ENCODE measurements at regions not wholly inside any gene's neighbourhood (a gene's known extent, or its start where the extent isn't known, plus 50 kb on each side); places are given as distances from the start of the nearest gene placed in this dataset.

GRCh38 chr2:220000080-220000479, 372.6 kb downstream of the SLC4A3 start:
- Histone ChIP-seq H3K36me3 (ENCODE audit: low read depth) (no peaks in the 10 kb centered on the region), H3K79me2 (ENCODE audit: insufficient read depth) (no peaks in the 10 kb centered on the region), H3K4me2 (ENCODE audit: unreplicated experiment) (no peak overlapping the region), H3K27me3 (replicated peaks; ENCODE audit: insufficient read depth) (no peaks in the 10 kb centered on the region), H3K4me1 (ENCODE audit: insufficient read depth) (peaks cover 16% of the 10 kb centered on the region), H2AFZ (no peak overlapping the region), H3K4me3 (no peak overlapping the region), H4K20me1 (ENCODE audit: insufficient read depth) (no peaks in the 10 kb centered on the region), H3K9me2 (ENCODE audit: insufficient read depth) (no peaks in the 10 kb centered on the region), H3F3A (ENCODE audit: insufficient read depth) (no peaks in the 10 kb centered on the region), H3K27ac (no peak overlapping the region), H3K9me3 (ENCODE audit: low read depth) (no peaks in the 10 kb centered on the region), H3K9ac (no peak overlapping the region)
- 66 to 69% methylated on average over 3 of the region's 3 CpGs for WGBS, 2 experiments (ENCODE audit: low coverage in 1 of 2, low lambda C conversion rate in 2 of 2, missing lambda C conversion rate in 2 of 2)
- no peak for TF ChIP-seq EZH2phosphoT487 (IDR thresholded peaks at IDR 0.05; ENCODE audit: insufficient read depth, low read depth)
- in situ Hi-C loops (cut with MboI), result no loop called here
- no peak for DNase-seq

- 88 to 100% methylated on average over 4 of the region's 4 CpGs for WGBS, 2 experiments (ENCODE audit: low coverage in 1 of 2, low lambda C conversion rate in 2 of 2, missing lambda C conversion rate in 2 of 2)
- in situ Hi-C loops (cut with MboI), result no loop called here
Observed at GRCh38 chr2:220000586-220000985, 373.2 kb downstream of the SLC4A3 start.

DNA sequence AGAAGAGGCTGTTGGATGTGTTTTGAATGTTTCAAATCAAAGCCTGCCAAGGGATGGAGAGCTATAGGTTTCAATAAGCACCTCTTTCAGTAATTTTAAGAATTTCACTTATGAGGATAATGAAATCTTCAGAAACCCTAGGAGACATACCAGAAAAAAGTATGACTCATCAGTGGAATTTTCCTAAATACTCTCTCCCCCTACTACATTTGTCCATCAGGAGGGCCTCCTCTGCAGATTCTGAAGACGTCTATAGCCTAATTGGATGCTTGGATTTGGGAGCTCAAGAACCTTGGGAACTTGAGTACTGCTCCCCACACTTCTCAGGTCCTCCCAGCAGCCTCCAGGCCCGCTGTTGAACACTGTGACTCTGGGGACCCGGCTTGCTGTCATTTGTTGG, 374.3 kb downstream of the SLC4A3 start:
- Histone ChIP-seq H4K20me1 (ENCODE audit: insufficient read depth) (no peaks in the 10 kb centered on the region), H3K79me2 (ENCODE audit: insufficient read depth) (no peaks in the 10 kb centered on the region), H3K9me2 (ENCODE audit: insufficient read depth) (no peaks in the 10 kb centered on the region), H3K27me3 (replicated peaks; ENCODE audit: insufficient read depth) (no peaks in the 10 kb centered on the region), H3K9ac (no peak overlapping the region), H3K4me3 (no peak overlapping the region), H3F3A (ENCODE audit: insufficient read depth) (0 out of 2 replicates have a peak, but pooled peaks cover 8% of the 10 kb centered on the region), H3K4me2 (ENCODE audit: unreplicated experiment) (peak overlapping the region; percentile 52), H2AFZ (peak overlapping the region; percentile 75), H3K9me3 (ENCODE audit: low read depth) (no peaks in the 10 kb centered on the region), H3K27ac (peak overlapping the region; percentile 22), H3K4me1 (ENCODE audit: insufficient read depth) (peaks cover 22% of the 10 kb centered on the region), H3K36me3 (ENCODE audit: low read depth) (no peaks in the 10 kb centered on the region)
- 4 to 8% methylated on average over 3 of the region's 3 CpGs for WGBS, 2 experiments (ENCODE audit: low coverage in 1 of 2, low lambda C conversion rate in 2 of 2, missing lambda C conversion rate in 2 of 2)
- in situ Hi-C loops (cut with MboI), result no loop called here
- DNase-seq, result peak; percentile 56
- no peak for TF ChIP-seq EZH2phosphoT487 (IDR thresholded peaks at IDR 0.05; ENCODE audit: insufficient read depth, low read depth)
- TF ChIP-seq EZH2 (IDR thresholded peaks at IDR 0.05; ENCODE audit: insufficient read depth, poor library complexity, severe bottlenecking), result no peak

More at GRCh38 chr2:220000586-220000985, 373.2 kb downstream of the SLC4A3 start:
- no peaks in the 10 kb centered on the region for H3K36me3 ChIP-seq (ENCODE audit: low read depth)
- no peak overlapping the region for H3K4me3 ChIP-seq
- no peak for TF ChIP-seq EZH2 (IDR thresholded peaks at IDR 0.05; ENCODE audit: insufficient read depth, poor library complexity, severe bottlenecking)
- no peak for TF ChIP-seq EZH2phosphoT487 (IDR thresholded peaks at IDR 0.05; ENCODE audit: insufficient read depth, low read depth)
- H2AFZ ChIP-seq, result no peak overlapping the region
- no peaks in the 10 kb centered on the region for H3K9me3 ChIP-seq (ENCODE audit: low read depth)
- H3F3A ChIP-seq (ENCODE audit: insufficient read depth), result no peaks in the 10 kb centered on the region
- no peaks in the 10 kb centered on the region for H4K20me1 ChIP-seq (ENCODE audit: insufficient read depth)
- no peaks in the 10 kb centered on the region for H3K9me2 ChIP-seq (ENCODE audit: insufficient read depth)
- no peaks in the 10 kb centered on the region for H3K27me3 ChIP-seq (replicated peaks; ENCODE audit: insufficient read depth)
- H3K9ac ChIP-seq, result no peak overlapping the region
- no peak overlapping the region for H3K27ac ChIP-seq
- H3K4me1 ChIP-seq (ENCODE audit: insufficient read depth), result peaks cover 16% of the 10 kb centered on the region
- no peak for DNase-seq
- H3K79me2 ChIP-seq (ENCODE audit: insufficient read depth), result no peaks in the 10 kb centered on the region
- no peak overlapping the region for H3K4me2 ChIP-seq (ENCODE audit: unreplicated experiment)

DNA sequence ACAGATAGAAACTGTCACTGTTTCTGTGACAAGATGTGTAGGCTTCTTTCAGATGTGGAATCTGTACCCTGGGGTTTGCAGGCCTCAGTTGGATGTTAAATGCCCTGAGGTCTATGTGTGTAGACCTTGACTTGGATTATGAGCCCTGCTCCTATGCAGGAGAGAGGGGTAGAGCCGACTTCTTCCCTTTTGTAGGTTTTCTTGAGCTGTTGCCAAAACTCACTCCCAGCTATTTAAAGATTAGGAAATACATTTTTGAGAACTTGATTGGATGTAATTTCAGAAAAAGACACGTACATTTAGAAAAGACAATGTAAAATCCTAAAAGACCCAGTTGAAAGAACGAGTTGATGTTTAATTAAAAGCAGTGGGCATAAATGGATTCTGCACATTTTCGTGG, 374.8 kb downstream of the SLC4A3 start:
- DNase-seq, result no peak
- no peaks in the 10 kb centered on the region for H3K9me2 ChIP-seq (ENCODE audit: insufficient read depth)
- H3K27me3 ChIP-seq (replicated peaks; ENCODE audit: insufficient read depth), result no peaks in the 10 kb centered on the region
- no peaks in the 10 kb centered on the region for H3K36me3 ChIP-seq (ENCODE audit: low read depth)
- H2AFZ ChIP-seq, result peak overlapping the region; percentile 75
- no peak overlapping the region for H3K9ac ChIP-seq
- H3K4me1 ChIP-seq (ENCODE audit: insufficient read depth), result peaks cover 23% of the 10 kb centered on the region
- TF ChIP-seq EZH2 (IDR thresholded peaks at IDR 0.05; ENCODE audit: insufficient read depth, poor library complexity, severe bottlenecking) (no peak), EZH2phosphoT487 (IDR thresholded peaks at IDR 0.05; ENCODE audit: insufficient read depth, low read depth) (no peak)
- peak overlapping the region; percentile 52 for H3K4me2 ChIP-seq (ENCODE audit: unreplicated experiment)
- H3K27ac ChIP-seq, result 0 out of 2 replicates have a peak overlapping the region, but pooled peaks have one; percentile 22
- H4K20me1 ChIP-seq (ENCODE audit: insufficient read depth), result no peaks in the 10 kb centered on the region
- 0 out of 2 replicates have a peak, but pooled peaks cover 10% of the 10 kb centered on the region for H3F3A ChIP-seq (ENCODE audit: insufficient read depth)
- H3K9me3 ChIP-seq (ENCODE audit: low read depth), result no peaks in the 10 kb centered on the region
- 73 to 75% methylated on average over 4 of the region's 4 CpGs for WGBS, 2 experiments (ENCODE audit: low coverage in 1 of 2, low lambda C conversion rate in 2 of 2, missing lambda C conversion rate in 2 of 2)
- no peaks in the 10 kb centered on the region for H3K79me2 ChIP-seq (ENCODE audit: insufficient read depth)
- H3K4me3 ChIP-seq, result no peak overlapping the region
- in situ Hi-C loops (cut with MboI), result no loop called here

- Histone ChIP-seq H3K4me2 (ENCODE audit: unreplicated experiment) (no peak overlapping the region), H3K4me1 (ENCODE audit: insufficient read depth) (peaks cover 23% of the 10 kb centered on the region), H3K27me3 (replicated peaks; ENCODE audit: insufficient read depth) (no peaks in the 10 kb centered on the region), H3F3A (ENCODE audit: insufficient read depth) (0 out of 2 replicates have a peak, but pooled peaks cover 10% of the 10 kb centered on the region), H3K79me2 (ENCODE audit: insufficient read depth) (no peaks in the 10 kb centered on the region), H3K9ac (no peak overlapping the region), H3K9me2 (ENCODE audit: insufficient read depth) (no peaks in the 10 kb centered on the region), H3K9me3 (ENCODE audit: low read depth) (no peaks in the 10 kb centered on the region), H3K36me3 (ENCODE audit: low read depth) (no peaks in the 10 kb centered on the region), H3K27ac (no peak overlapping the region), H3K4me3 (no peak overlapping the region), H2AFZ (0 out of 2 replicates have a peak overlapping the region, but pooled peaks have one; percentile 75), H4K20me1 (ENCODE audit: insufficient read depth) (no peaks in the 10 kb centered on the region)
- TF ChIP-seq EZH2phosphoT487 (IDR thresholded peaks at IDR 0.05; ENCODE audit: insufficient read depth, low read depth), result no peak
- no peak for TF ChIP-seq EZH2 (IDR thresholded peaks at IDR 0.05; ENCODE audit: insufficient read depth, poor library complexity, severe bottlenecking)
- in situ Hi-C loops (cut with MboI), result no loop called here
- WGBS, 2 experiments (ENCODE audit: low coverage in 1 of 2, low lambda C conversion rate in 2 of 2, missing lambda C conversion rate in 2 of 2), result 81 to 83% methylated on average over 3 of the region's 3 CpGs
- DNase-seq, result no peak
Observed at GRCh38 chr2:220002699-220003098, 375.3 kb downstream of the SLC4A3 start.
